Trophoblast cell (in vitro differentiated cells and primary cell): ENCODE measurements at regions not wholly inside any gene's neighbourhood (a gene's known extent, or its start where the extent isn't known, plus 50 kb on each side); places are given as distances from the start of the nearest gene placed in this dataset.

ENCODE experiments used
- DNase-seq, 2 donors: peaks; one replicate each; pipeline ENCODE4 v3.0.0-alpha.2; 2016
- H2AFZ ChIP-seq: 2 replicates; pipeline ENCODE4 v1.6.1; 2013; ENCODE audit warnings: low read length, moderate library complexity, mild to moderate bottlenecking; ENCODE audit not compliant: insufficient read depth, poor library complexity
- H2AK5ac ChIP-seq: 2 replicates; pipeline ENCODE4 v1.6.1; 2013; ENCODE audit warnings: mild to moderate bottlenecking, low read length
- H2BK120ac ChIP-seq: 2 replicates; pipeline ENCODE4 v1.6.1; 2013; ENCODE audit warnings: low read length, mild to moderate bottlenecking, moderate library complexity; ENCODE audit not compliant: insufficient read depth, poor library complexity
- H2BK12ac ChIP-seq: 2 replicates; pipeline ENCODE4 v1.6.1; 2013; ENCODE audit warnings: mild to moderate bottlenecking, low read length, moderate library complexity
- H2BK5ac ChIP-seq: 2 replicates; pipeline ENCODE4 v1.6.1; 2013; ENCODE audit warnings: low read length, low read depth, moderate library complexity, mild to moderate bottlenecking; ENCODE audit not compliant: poor library complexity
- H3K14ac ChIP-seq: 2 replicates; pipeline ENCODE4 v1.6.1; 2013; ENCODE audit warnings: mild to moderate bottlenecking, low read length
- H3K18ac ChIP-seq: 2 replicates; pipeline ENCODE4 v1.6.1; 2013; ENCODE audit warnings: mild to moderate bottlenecking, low read length
- H3K23ac ChIP-seq: 2 replicates; pipeline ENCODE4 v1.6.1; 2013; ENCODE audit warnings: low read length
- H3K27ac ChIP-seq: 2 replicates; pipeline ENCODE4 v1.5.1; 2013; ENCODE audit warnings: low read depth, mild to moderate bottlenecking, inconsistent platforms, low read length, moderate library complexity
- H3K27me3 ChIP-seq: 2 replicates; pipeline ENCODE4 v1.6.1; 2013; ENCODE audit warnings: inconsistent platforms, mild to moderate bottlenecking, low read length, moderate library complexity; ENCODE audit not compliant: insufficient read depth
- H3K36me3 ChIP-seq, 2 experiments: 1 replicate in 1 of 2; 2 replicates in 1 of 2; pipeline ENCODE4 v1.6.1; 2013; ENCODE audit warnings: low read length in 2 of 2, mild to moderate bottlenecking in 2 of 2, moderate library complexity in 1 of 2; ENCODE audit not compliant: insufficient read depth in 2 of 2, control insufficient read depth in 1 of 2
- H3K4ac ChIP-seq: 2 replicates; pipeline ENCODE4 v1.6.1; 2013; ENCODE audit warnings: low read depth, mild to moderate bottlenecking, low read length, moderate library complexity
- H3K4me1 ChIP-seq, 2 experiments: 1 replicate in 1 of 2; 2 replicates in 1 of 2; pipeline ENCODE4 v1.6.1; 2013; ENCODE audit warnings: low read length in 2 of 2, mild to moderate bottlenecking in 2 of 2, moderate library complexity in 1 of 2; ENCODE audit not compliant: insufficient read depth in 2 of 2, control insufficient read depth in 1 of 2
- H3K4me2 ChIP-seq: 2 replicates; pipeline ENCODE4 v1.6.1; 2013; ENCODE audit warnings: inconsistent platforms, mild to moderate bottlenecking, low read length, moderate library complexity
- H3K4me3 ChIP-seq: 2 replicates; pipeline ENCODE4 v1.5.1; 2013; ENCODE audit warnings: mild to moderate bottlenecking, low read depth, low read length, inconsistent platforms
- H3K79me1 ChIP-seq: one replicate; pipeline ENCODE4 v1.6.1; 2013; ENCODE audit warnings: low read length
- H3K79me2 ChIP-seq: 2 replicates; pipeline ENCODE4 v1.6.1; 2013; ENCODE audit warnings: low read length, mild to moderate bottlenecking; ENCODE audit not compliant: control insufficient read depth, insufficient read depth, poor library complexity
- H3K9ac ChIP-seq: 2 replicates; pipeline ENCODE4 v1.6.1; 2013; ENCODE audit warnings: mild to moderate bottlenecking, low read length
- H3K9me3 ChIP-seq: 2 replicates; pipeline ENCODE4 v1.6.1; 2013; ENCODE audit warnings: low read depth, mild to moderate bottlenecking, control low read depth, inconsistent platforms, low read length; ENCODE audit not compliant: insufficient read depth
- H4K12ac ChIP-seq: 2 replicates; pipeline ENCODE4 v1.6.1; 2013; ENCODE audit warnings: low read depth, mild to moderate bottlenecking, low read length, moderate library complexity
- H4K8ac ChIP-seq: 2 replicates; pipeline ENCODE4 v1.6.1; 2013; ENCODE audit warnings: low read depth, mild to moderate bottlenecking, low read length, moderate library complexity
- H4K91ac ChIP-seq: one replicate; pipeline ENCODE4 v1.6.1; 2013; ENCODE audit warnings: low read depth, mild to moderate bottlenecking, low read length, moderate library complexity
- WGBS: extraction: QIAGEN DNeasy Blood & Tissue Kit; methylation state at CpG from one replicate; pipeline ENCODE4 v1.1.7; 2013; ENCODE audit warnings: missing lambda C conversion rate; ENCODE audit not compliant: insufficient read length, insufficient coverage; ENCODE audit errors: extremely low coverage; 5-methylcytosine and 5-hydroxymethylcytosine counted together

GRCh38 chr9:80197661-80198060, 625.9 kb downstream of the TLE4 start:
- Histone ChIP-seq H4K91ac (no peak overlapping the region), H2BK120ac (no peak overlapping the region), H3K36me3 (no peaks in the 10 kb centered on the region), H3K4me1 (no peaks in the 10 kb centered on the region), H2BK12ac (no peak overlapping the region), H3K79me1 (no peaks in the 10 kb centered on the region), H3K4me3 (no peak overlapping the region), H2AK5ac (no peak overlapping the region), H3K79me2 (no peaks in the 10 kb centered on the region), H3K4me2 (no peak overlapping the region), H3K4ac (no peak overlapping the region), H3K9me3 (no peaks in the 10 kb centered on the region), H3K23ac (no peak overlapping the region), H3K14ac (no peak overlapping the region), H3K9ac (no peak overlapping the region), H3K27ac (no peak overlapping the region), H4K8ac (no peak overlapping the region), H3K27me3 (no peaks in the 10 kb centered on the region), H2BK5ac (no peak overlapping the region), H4K12ac (no peak overlapping the region), H3K18ac (no peak overlapping the region), H2AFZ (no peak overlapping the region)
- no CpG with 5 or more reads among the region's 1 CpG for WGBS
- DNase-seq = no peak

DNA sequence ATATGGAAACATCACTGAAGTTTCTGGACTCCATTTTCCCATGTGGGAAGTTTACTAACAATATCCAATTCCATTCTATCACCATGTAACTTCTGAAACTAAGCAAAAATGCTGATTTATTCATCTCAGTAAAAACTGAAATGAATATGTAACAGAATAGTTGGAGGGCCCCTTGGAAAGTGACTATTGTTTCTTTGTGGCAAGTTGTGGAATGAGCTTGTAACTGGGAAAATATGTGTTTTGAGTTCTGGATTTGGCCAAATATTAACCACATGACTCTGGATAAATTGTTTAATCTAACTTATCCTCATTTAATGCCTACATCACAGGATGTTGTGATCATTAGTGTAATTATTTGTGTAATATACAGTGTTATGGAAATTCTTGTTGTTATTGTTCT, 619.3 kb downstream of the TLE4 start:
- Histone ChIP-seq H3K18ac (no peak overlapping the region), H2AFZ (no peak overlapping the region), H3K4me1 (peaks cover 0 to 2% of the 10 kb centered on the region in 2 experiments), H2BK12ac (no peak overlapping the region), H4K91ac (no peak overlapping the region), H3K27ac (no peak overlapping the region), H3K4ac (no peak overlapping the region), H3K36me3 (no peaks in the 10 kb centered on the region), H2AK5ac (no peak overlapping the region), H4K12ac (no peak overlapping the region), H2BK5ac (no peak overlapping the region), H3K23ac (no peak overlapping the region), H4K8ac (no peak overlapping the region), H3K79me2 (no peaks in the 10 kb centered on the region), H3K79me1 (no peaks in the 10 kb centered on the region), H3K14ac (no peak overlapping the region), H2BK120ac (no peak overlapping the region), H3K9ac (no peak overlapping the region), H3K4me3 (no peak overlapping the region), H3K9me3 (no peaks in the 10 kb centered on the region), H3K4me2 (no peak overlapping the region), H3K27me3 (no peaks in the 10 kb centered on the region)
- no peak for DNase-seq

GRCh38 chr9:80188579-80188978, 616.8 kb downstream of the TLE4 start:
- Histone ChIP-seq H3K4ac (no peak overlapping the region), H3K4me3 (no peak overlapping the region), H3K27ac (no peak overlapping the region), H4K12ac (no peak overlapping the region), H4K8ac (no peak overlapping the region), H3K79me2 (no peaks in the 10 kb centered on the region), H3K18ac (no peak overlapping the region), H3K4me1 (peaks cover 0 to 2% of the 10 kb centered on the region in 2 experiments), H2BK120ac (no peak overlapping the region), H3K23ac (no peak overlapping the region), H3K14ac (no peak overlapping the region), H2AFZ (no peak overlapping the region), H3K9ac (no peak overlapping the region), H4K91ac (no peak overlapping the region), H3K36me3 (no peaks in the 10 kb centered on the region), H3K79me1 (no peaks in the 10 kb centered on the region), H2BK12ac (no peak overlapping the region), H2AK5ac (no peak overlapping the region), H2BK5ac (no peak overlapping the region), H3K27me3 (no peaks in the 10 kb centered on the region), H3K4me2 (no peak overlapping the region), H3K9me3 (no peaks in the 10 kb centered on the region)
- no CpG with 5 or more reads among the region's 4 CpGs for WGBS
- DNase-seq = no peak

- H2BK5ac ChIP-seq = no peak overlapping the region
- no peak overlapping the region for H2AK5ac ChIP-seq
- H3K18ac ChIP-seq = no peak overlapping the region
- H3K27me3 ChIP-seq = no peaks in the 10 kb centered on the region
- H3K36me3 ChIP-seq = no peaks in the 10 kb centered on the region
- no peaks in the 10 kb centered on the region for H3K79me1 ChIP-seq
- no peak overlapping the region for H3K27ac ChIP-seq
- H3K4me3 ChIP-seq = no peak overlapping the region
- no peak overlapping the region for H2AFZ ChIP-seq
- no CpG with 5 or more reads among the region's 27 CpGs for WGBS
- H2BK12ac ChIP-seq = no peak overlapping the region
- H4K91ac ChIP-seq = no peak overlapping the region
- H3K9ac ChIP-seq = no peak overlapping the region
- no peak overlapping the region for H2BK120ac ChIP-seq
- H3K4me2 ChIP-seq = no peak overlapping the region
- H3K79me2 ChIP-seq = no peaks in the 10 kb centered on the region
- H3K9me3 ChIP-seq = peaks cover 2% of the 10 kb centered on the region
- no peak overlapping the region for H3K4ac ChIP-seq
- no peak overlapping the region for H4K12ac ChIP-seq
- no peak overlapping the region for H3K14ac ChIP-seq
- H4K8ac ChIP-seq = no peak overlapping the region
- H3K4me1 ChIP-seq = peaks cover 0 to 2% of the 10 kb centered on the region in 2 experiments
- H3K23ac ChIP-seq = no peak overlapping the region
- DNase-seq = no peak
Observed at GRCh38 chr9:80185112-80185738, 613.5 kb downstream of the TLE4 start.
